Esophagus squamous epithelium (tissue), 5 donors: ENCODE measurements at regions not wholly inside any gene's neighbourhood (a gene's known extent, or its start where the extent isn't known, plus 50 kb on each side); places are given as distances from the start of the nearest gene placed in this dataset.

Experiments used
- DNase-seq: peaks from one replicate; lab custom pipeline; 2025; lab: John Stamatoyannopoulos, UW
- H3K27ac ChIP-seq, 4 donors: fragments of 200-600 bp; sonication (generic); one replicate each; pipeline ENCODE4 v1.5.1; 2016 to 2019; ENCODE audit warnings: mild to moderate bottlenecking in 1 of 4
- H3K27me3 ChIP-seq, 4 donors: fragments of 200-600 bp; sonication (generic); 1 replicate in 3 of 4; 2 replicates in 1 of 4; pipeline versions ENCODE4 v1.5.1 to v1.6.0; 2017 to 2021; ENCODE audit warnings: antibody characterized with exemption in 1 of 4
- H3K36me3 ChIP-seq, 3 donors: fragments of 200-600 bp; sonication (generic); one replicate each; pipeline ENCODE4 v1.5.1; 2016 to 2019
- H3K4me1 ChIP-seq, 3 donors: fragments of 200-600 bp; sonication (generic); one replicate each; pipeline ENCODE4 v1.5.1; 2017 to 2019
- H3K4me3 ChIP-seq, 4 donors: fragments of 200-600 bp; sonication (generic); 1 replicate in 3 of 4; 2 replicates in 1 of 4; pipeline ENCODE4 v1.5.1; 2016 to 2019; ENCODE audit warnings: mild to moderate bottlenecking in 2 of 4, moderate library complexity in 1 of 4
- H3K9me3 ChIP-seq, 3 donors: fragments of 200-600 bp; sonication (generic); one replicate each; pipeline ENCODE4 v1.5.1; 2016 to 2019
- POLR2A ChIP-seq, 4 donors: fragments of 450-650 bp; IDR thresholded peaks; one replicate each; pipeline ENCODE4 v1.6.1; 2017; ENCODE audit warnings: antibody characterized with exemption in 4 of 4, mild to moderate bottlenecking in 4 of 4, moderate library complexity in 3 of 4
- WGBS, 2 donors: methylation state at CpG; one replicate each; pipeline ENCODE4 v1.1.5; 2018; 5-methylcytosine and 5-hydroxymethylcytosine counted together
- intact Hi-C: fragments of 100-400 bp; cut with DNase I; formaldehyde crosslinking; loops from one replicate; pipeline ENCODE4 v1.15.0; 2022
- TF ChIP-seq, protein P1 (sequence below), 6 experiments: fragments of 450-650 bp in 4 of 6; fragments of 200-600 bp in 2 of 6; sonication (generic) in 2 of 6; IDR thresholded peaks; one replicate each; pipeline ENCODE4 v1.5.1; 2016 to 2019; ENCODE audit warnings: antibody characterized with exemption in 6 of 6, mild to moderate bottlenecking in 4 of 6, moderate library complexity in 4 of 6
- donor health status: DM: yes; HTN: yes; CAD: no.

GRCh38 chr1:208781391-208782045 is 537.3 kb upstream of the PLXNA2 start:
- no peak for DNase-seq

GRCh38 chr1:208782186-208782585 is 538.0 kb upstream of the PLXNA2 start:
- 69 to 77% methylated on average over 2 to 3 of the region's 4 CpGs for WGBS, 2 donors
- Histone ChIP-seq H3K27me3 (peaks cover 0 to 17% (median 0%) of the 10 kb centered on the region in 4 donors), H3K4me3 (no peak overlapping the region), H3K36me3 (no peaks in the 10 kb centered on the region), H3K27ac (no peak overlapping the region), H3K4me1 (no peaks in the 10 kb centered on the region), H3K9me3 (no peaks in the 10 kb centered on the region)
- intact Hi-C loops: no loop called here
- TF ChIP-seq POLR2A (IDR thresholded peaks at IDR 0.05): no peak
- TF ChIP-seq, protein P1, sequence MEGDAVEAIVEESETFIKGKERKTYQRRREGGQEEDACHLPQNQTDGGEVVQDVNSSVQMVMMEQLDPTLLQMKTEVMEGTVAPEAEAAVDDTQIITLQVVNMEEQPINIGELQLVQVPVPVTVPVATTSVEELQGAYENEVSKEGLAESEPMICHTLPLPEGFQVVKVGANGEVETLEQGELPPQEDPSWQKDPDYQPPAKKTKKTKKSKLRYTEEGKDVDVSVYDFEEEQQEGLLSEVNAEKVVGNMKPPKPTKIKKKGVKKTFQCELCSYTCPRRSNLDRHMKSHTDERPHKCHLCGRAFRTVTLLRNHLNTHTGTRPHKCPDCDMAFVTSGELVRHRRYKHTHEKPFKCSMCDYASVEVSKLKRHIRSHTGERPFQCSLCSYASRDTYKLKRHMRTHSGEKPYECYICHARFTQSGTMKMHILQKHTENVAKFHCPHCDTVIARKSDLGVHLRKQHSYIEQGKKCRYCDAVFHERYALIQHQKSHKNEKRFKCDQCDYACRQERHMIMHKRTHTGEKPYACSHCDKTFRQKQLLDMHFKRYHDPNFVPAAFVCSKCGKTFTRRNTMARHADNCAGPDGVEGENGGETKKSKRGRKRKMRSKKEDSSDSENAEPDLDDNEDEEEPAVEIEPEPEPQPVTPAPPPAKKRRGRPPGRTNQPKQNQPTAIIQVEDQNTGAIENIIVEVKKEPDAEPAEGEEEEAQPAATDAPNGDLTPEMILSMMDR (IDR thresholded peaks at IDR 0.05): no peak
- DNase-seq: no peak

More at GRCh38 chr1:208781391-208782045, 537.3 kb upstream of the PLXNA2 start:
- 62 to 70% methylated on average over 3 of the region's 3 CpGs for WGBS, 2 donors
- Histone ChIP-seq H3K4me3 (no peak overlapping the region), H3K4me1 (no peaks in the 10 kb centered on the region), H3K27me3 (peaks cover 0 to 17% (median 0%) of the 10 kb centered on the region in 4 donors), H3K9me3 (no peaks in the 10 kb centered on the region), H3K36me3 (no peaks in the 10 kb centered on the region), H3K27ac (no peak overlapping the region)
- intact Hi-C loops: no loop called here
- TF ChIP-seq POLR2A (IDR thresholded peaks at IDR 0.05): no peak
- TF ChIP-seq, protein P1 (IDR thresholded peaks at IDR 0.05): no peak

DNA sequence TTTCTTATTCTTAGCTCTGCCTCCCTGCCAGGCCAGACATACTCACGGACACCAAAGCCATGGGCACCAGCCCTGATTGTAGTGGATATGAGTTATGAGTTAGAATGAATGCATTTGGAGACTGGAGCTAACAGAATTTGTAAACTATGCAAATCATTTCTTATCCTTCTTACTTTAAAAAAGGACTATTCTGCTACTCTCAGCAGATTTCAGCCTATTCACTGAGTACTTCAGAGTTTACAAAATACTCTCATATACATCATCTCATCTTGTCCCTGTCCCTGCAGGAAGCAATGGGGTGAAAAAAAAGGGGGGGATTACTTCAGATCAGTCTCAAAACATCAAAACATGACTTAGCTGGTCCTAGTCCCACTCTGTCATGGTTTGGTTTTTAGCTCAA is 541.4 kb upstream of the PLXNA2 start:
- H3K9me3 ChIP-seq: no peaks in the 10 kb centered on the region
- intact Hi-C loops: no loop called here
- H3K27ac ChIP-seq: no peak overlapping the region
- TF ChIP-seq POLR2A (IDR thresholded peaks at IDR 0.05): no peak
- TF ChIP-seq, protein P1 (IDR thresholded peaks at IDR 0.05): no peak
- H3K27me3 ChIP-seq: peaks cover 0 to 14% (median 0%) of the 10 kb centered on the region in 4 donors
- WGBS, 2 donors: 75 to 87% methylated on average over 1 of the region's 1 CpG
- H3K36me3 ChIP-seq: no peaks in the 10 kb centered on the region
- no peak for DNase-seq
- H3K4me1 ChIP-seq: no peaks in the 10 kb centered on the region
- H3K4me3 ChIP-seq: no peak overlapping the region

DNA sequence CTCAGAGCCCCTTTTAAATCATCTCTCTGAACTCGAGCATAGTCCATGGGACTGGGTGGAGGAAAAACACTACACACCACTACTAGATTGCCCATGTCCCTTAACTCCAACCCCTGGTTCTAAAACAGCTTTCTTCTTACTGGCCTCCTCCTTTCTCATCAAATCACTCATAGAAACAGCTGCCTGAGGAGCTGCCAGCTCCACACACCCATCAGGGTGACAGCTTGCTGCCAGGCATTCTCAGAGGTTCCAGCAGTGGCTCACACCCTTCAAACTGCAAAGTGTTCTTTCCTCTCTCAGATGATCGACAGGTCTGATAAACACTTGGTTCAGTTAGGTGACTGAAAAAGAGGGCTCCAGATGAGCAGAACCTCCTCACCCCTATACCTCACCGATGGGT is 543.0 kb upstream of the PLXNA2 start:
- WGBS, 2 donors: 50 to 67% methylated on average over 1 of the region's 3 CpGs
- Histone ChIP-seq H3K4me3 (no peak overlapping the region), H3K27me3 (no peaks in the 10 kb centered on the region), H3K27ac (no peak overlapping the region), H3K36me3 (no peaks in the 10 kb centered on the region), H3K9me3 (no peaks in the 10 kb centered on the region), H3K4me1 (no peaks in the 10 kb centered on the region)
- no peak for TF ChIP-seq POLR2A (IDR thresholded peaks at IDR 0.05)
- TF ChIP-seq, protein P1 (IDR thresholded peaks at IDR 0.05): no peak
- intact Hi-C loops: no loop called here
- DNase-seq: no peak

DNA sequence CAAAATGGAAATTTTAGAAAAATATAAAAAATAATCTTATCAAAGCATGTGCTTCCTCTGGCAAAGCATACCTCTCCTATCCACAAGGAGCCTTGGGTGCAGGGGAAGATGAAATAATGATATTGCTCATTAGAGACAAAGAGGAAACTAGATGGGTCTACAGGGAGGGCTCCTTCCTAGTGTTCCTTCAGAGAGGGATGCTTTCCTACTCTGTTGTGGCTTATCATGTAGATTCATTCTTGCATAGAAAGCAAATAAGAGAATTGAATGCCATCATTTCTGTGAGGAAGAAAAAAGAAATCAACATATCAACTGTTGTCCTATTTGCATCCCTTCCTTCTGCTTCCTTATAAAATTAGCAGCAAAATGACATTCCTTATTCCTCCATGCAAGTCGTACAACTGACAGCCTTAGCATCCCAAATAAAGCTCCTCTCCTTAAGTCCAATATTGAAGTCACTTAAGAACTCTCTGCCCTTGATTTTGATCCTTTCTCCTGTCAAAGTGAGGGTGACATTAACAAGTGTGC is 543.9 kb upstream of the PLXNA2 start:
- H3K4me3 ChIP-seq: no peak overlapping the region
- TF ChIP-seq, protein P1 (IDR thresholded peaks at IDR 0.05): no peak
- TF ChIP-seq POLR2A (IDR thresholded peaks at IDR 0.05): no peak
- H3K4me1 ChIP-seq: no peaks in the 10 kb centered on the region
- no peaks in the 10 kb centered on the region for H3K36me3 ChIP-seq
- no peaks in the 10 kb centered on the region for H3K9me3 ChIP-seq
- DNase-seq: no peak
- H3K27ac ChIP-seq: no peak overlapping the region
- intact Hi-C loops: no loop called here
- no peaks in the 10 kb centered on the region for H3K27me3 ChIP-seq
- 65 to 88% methylated on average over 1 of the region's 1 CpG for WGBS, 2 donors
